ENCODE measurements at regions not wholly inside any gene's neighbourhood (a gene's known extent, or its start where the extent isn't known, plus 50 kb on each side); places are given as distances from the start of the nearest gene placed in this dataset.

DNA sequence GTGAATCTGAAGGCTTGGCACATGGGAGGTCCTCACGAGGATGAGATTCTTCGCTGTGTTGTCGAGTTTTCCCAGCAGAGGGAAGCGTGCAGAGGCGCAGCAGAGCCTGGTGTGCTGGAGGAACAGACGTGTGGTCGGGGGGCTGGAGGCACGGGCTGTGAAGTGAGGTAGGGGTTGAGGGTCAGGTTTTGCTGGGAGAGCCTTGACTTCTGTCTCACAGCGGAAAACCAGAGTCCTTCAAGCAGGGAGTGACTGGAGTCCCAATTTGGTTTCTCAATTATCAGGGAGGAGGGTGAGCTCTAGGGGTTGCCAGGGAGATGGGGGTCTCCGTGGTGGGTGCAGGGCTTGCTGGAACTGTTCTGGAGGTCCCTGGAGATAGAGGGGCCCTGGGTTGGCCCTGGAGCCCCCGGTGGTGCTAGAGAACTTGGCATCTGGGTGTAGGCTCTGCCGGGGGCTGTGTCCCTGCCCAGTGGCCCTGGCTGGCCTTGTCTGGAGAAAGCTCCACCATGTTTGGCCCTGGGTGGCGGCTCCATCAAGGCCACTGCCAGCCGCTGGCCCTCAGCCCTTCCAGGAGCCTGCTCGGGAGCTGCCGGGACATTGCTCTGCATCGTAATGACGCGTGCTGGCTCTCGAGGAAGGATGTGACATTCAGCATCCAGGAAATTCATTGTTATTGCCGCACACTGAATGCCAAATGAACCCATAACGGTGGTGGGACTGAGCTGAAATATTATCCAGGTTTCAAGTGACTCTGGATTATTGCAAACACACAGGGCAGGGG is 215.7 kb downstream of the KIF26A start:
- Histone ChIP-seq H3K9me3 (ENCODE audit: control insufficient read depth in 4 of 4, low read length in 3 of 4) (no peaks in the 10 kb centered on the region), H3K4me1 (ENCODE audit: control insufficient read depth in 4 of 4, insufficient read depth in 4 of 4, low read length in 3 of 4) (no peaks in the 10 kb centered on the region), H3K9ac (ENCODE audit: low read depth in 1 of 2, low read length in 2 of 2) (no peak overlapping the region), H3K36me3 (ENCODE audit: control insufficient read depth in 4 of 4, insufficient read depth in 3 of 4, low read depth in 1 of 4, low read length in 3 of 4) (no peaks in the 10 kb centered on the region), H3K27me3 (ENCODE audit: control insufficient read depth in 4 of 4, insufficient read depth in 4 of 4, low read length in 3 of 4) (no peaks in the 10 kb centered on the region), H3K4me3 (ENCODE audit: low read depth in 1 of 3, low read length in 3 of 3) (no peak overlapping the region), H3K27ac (ENCODE audit: low read depth in 1 of 2, low read length in 2 of 2) (no peak overlapping the region)
- TF ChIP-seq ATF3 (IDR thresholded peaks at IDR 0.05) (no peak), RAD21 (IDR thresholded peaks at IDR 0.05) (peak in 1 of 2 donors; percentile 18), SP1 (IDR thresholded peaks at IDR 0.05) (peak; percentile 8)
- WGBS, result 60% methylated on average over 22 of the region's 22 CpGs
- no peak for DNase-seq (ENCODE audit: low spot score)

- Histone ChIP-seq H3K27me3 (ENCODE audit: control insufficient read depth in 4 of 4, insufficient read depth in 4 of 4, low read length in 3 of 4) (no peaks in the 10 kb centered on the region), H3K4me3 (ENCODE audit: low read depth in 1 of 3, low read length in 3 of 3) (no peak overlapping the region), H3K27ac (ENCODE audit: low read depth in 1 of 2, low read length in 2 of 2) (no peak overlapping the region), H3K4me1 (ENCODE audit: control insufficient read depth in 4 of 4, insufficient read depth in 4 of 4, low read length in 3 of 4) (no peaks in the 10 kb centered on the region), H3K36me3 (ENCODE audit: control insufficient read depth in 4 of 4, insufficient read depth in 3 of 4, low read depth in 1 of 4, low read length in 3 of 4) (no peaks in the 10 kb centered on the region), H3K9me3 (ENCODE audit: control insufficient read depth in 4 of 4, low read length in 3 of 4) (no peaks in the 10 kb centered on the region), H3K9ac (ENCODE audit: low read depth in 1 of 2, low read length in 2 of 2) (no peak overlapping the region)
- 83% methylated on average over 23 of the region's 23 CpGs for WGBS
- no peak for DNase-seq (ENCODE audit: low spot score)
- TF ChIP-seq, protein P1, sequence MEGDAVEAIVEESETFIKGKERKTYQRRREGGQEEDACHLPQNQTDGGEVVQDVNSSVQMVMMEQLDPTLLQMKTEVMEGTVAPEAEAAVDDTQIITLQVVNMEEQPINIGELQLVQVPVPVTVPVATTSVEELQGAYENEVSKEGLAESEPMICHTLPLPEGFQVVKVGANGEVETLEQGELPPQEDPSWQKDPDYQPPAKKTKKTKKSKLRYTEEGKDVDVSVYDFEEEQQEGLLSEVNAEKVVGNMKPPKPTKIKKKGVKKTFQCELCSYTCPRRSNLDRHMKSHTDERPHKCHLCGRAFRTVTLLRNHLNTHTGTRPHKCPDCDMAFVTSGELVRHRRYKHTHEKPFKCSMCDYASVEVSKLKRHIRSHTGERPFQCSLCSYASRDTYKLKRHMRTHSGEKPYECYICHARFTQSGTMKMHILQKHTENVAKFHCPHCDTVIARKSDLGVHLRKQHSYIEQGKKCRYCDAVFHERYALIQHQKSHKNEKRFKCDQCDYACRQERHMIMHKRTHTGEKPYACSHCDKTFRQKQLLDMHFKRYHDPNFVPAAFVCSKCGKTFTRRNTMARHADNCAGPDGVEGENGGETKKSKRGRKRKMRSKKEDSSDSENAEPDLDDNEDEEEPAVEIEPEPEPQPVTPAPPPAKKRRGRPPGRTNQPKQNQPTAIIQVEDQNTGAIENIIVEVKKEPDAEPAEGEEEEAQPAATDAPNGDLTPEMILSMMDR (IDR thresholded peaks at IDR 0.05; ENCODE audit: low read depth, low read length, missing input control), result no peak
- TF ChIP-seq RAD21 (IDR thresholded peaks at IDR 0.05), result no peak
- no peak for TF ChIP-seq HNF4A (conservative IDR thresholded peaks at IDR 0.05)
These were observed 217.0 kb downstream of the KIF26A start for GRCh38 chr14:104355101-104356019.

GRCh38 chr14:104356020-104356737 is 217.8 kb downstream of the KIF26A start:
- WGBS, result 77% methylated on average over 16 of the region's 16 CpGs
- no peak for DNase-seq (ENCODE audit: low spot score)
- H3K36me3 ChIP-seq (ENCODE audit: control insufficient read depth in 4 of 4, insufficient read depth in 3 of 4, low read depth in 1 of 4, low read length in 3 of 4), result no peaks in the 10 kb centered on the region
- H3K27me3 ChIP-seq (ENCODE audit: control insufficient read depth in 4 of 4, insufficient read depth in 4 of 4, low read length in 3 of 4), result no peaks in the 10 kb centered on the region
- no peak overlapping the region for H3K4me3 ChIP-seq (ENCODE audit: low read depth in 1 of 3, low read length in 3 of 3)
- TF ChIP-seq YY1 (IDR thresholded peaks at IDR 0.05) (no peak), ATF3 (IDR thresholded peaks at IDR 0.05) (no peak), FOXA2 (IDR thresholded peaks at IDR 0.05) (no peak), RXRA (IDR thresholded peaks at IDR 0.05) (no peak), TAF1 (conservative IDR thresholded peaks at IDR 0.05) (no peak), NR2F2 (IDR thresholded peaks at IDR 0.05) (no peak), FOXA1 (IDR thresholded peaks at IDR 0.05) (no peak)
- TF ChIP-seq, protein P1 (IDR thresholded peaks at IDR 0.05; ENCODE audit: low read depth, low read length, missing input control), result no peak
- no peaks in the 10 kb centered on the region for H3K4me1 ChIP-seq (ENCODE audit: control insufficient read depth in 4 of 4, insufficient read depth in 4 of 4, low read length in 3 of 4)
- no peak overlapping the region for H3K9ac ChIP-seq (ENCODE audit: low read depth in 1 of 2, low read length in 2 of 2)
- no peaks in the 10 kb centered on the region for H3K9me3 ChIP-seq (ENCODE audit: control insufficient read depth in 4 of 4, low read length in 3 of 4)
- no peak overlapping the region for H3K27ac ChIP-seq (ENCODE audit: low read depth in 1 of 2, low read length in 2 of 2)
